ENCODE measurements at regions not wholly inside any gene's neighbourhood (a gene's known extent, or its start where the extent isn't known, plus 50 kb on each side); places are given as distances from the start of the nearest gene placed in this dataset.

DNA sequence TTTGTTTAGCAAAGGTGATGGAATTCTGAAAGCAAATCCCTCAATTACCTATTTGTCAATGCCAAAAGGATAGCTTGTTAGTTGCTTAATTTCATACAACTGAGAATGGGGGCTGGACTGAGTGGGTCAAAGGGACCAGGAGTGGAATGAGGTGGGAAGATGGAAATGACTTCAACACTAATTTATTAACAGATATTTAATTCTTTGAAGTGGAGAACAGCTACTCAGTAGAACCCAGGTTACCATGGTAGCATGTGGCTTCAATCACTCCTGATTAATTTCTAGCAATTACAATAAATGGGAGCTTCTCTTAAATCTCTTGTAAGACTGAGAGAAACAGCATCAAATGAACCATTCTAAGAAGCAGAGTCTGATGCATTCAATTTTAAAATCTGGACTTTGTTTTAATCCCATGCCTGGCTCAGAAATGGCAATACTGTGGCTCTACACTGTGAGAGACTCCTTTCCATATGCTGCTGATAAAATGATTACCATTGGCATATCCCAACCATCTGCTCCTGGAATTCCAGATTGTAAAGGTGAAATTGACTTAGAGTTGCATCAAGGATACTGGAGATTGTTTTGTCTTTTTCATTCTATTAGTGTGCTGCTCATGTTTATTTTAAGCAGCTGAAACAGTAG is 607.8 kb downstream of the SNAPC1 start:
- no peak for TF ChIP-seq CTCF (IDR thresholded peaks at IDR 0.05)
- DNase-seq (ENCODE audit: low spot score), result no peak
- no peaks in the 10 kb centered on the region for H3K36me3 ChIP-seq
- no peaks in the 10 kb centered on the region for H3K4me1 ChIP-seq
- H3K27ac ChIP-seq, result no peak overlapping the region
- no peaks in the 10 kb centered on the region for H3K27me3 ChIP-seq
- no peaks in the 10 kb centered on the region for H3K9me3 ChIP-seq
- no peak overlapping the region for H3K4me3 ChIP-seq

- TF ChIP-seq CTCF (IDR thresholded peaks at IDR 0.05), result no peak
- H3K36me3 ChIP-seq, result no peaks in the 10 kb centered on the region
- no peak overlapping the region for H3K4me3 ChIP-seq
- no peak overlapping the region for H3K27ac ChIP-seq
- DNase-seq (ENCODE audit: low spot score), result no peak
- no peaks in the 10 kb centered on the region for H3K4me1 ChIP-seq
- no peaks in the 10 kb centered on the region for H3K9me3 ChIP-seq
- H3K27me3 ChIP-seq, result no peaks in the 10 kb centered on the region
Observed at GRCh38 chr14:62373944-62374343, 611.7 kb downstream of the SNAPC1 start.

GRCh38 chr14:62378057-62378456 is 615.8 kb downstream of the SNAPC1 start:
- Histone ChIP-seq H3K9me3 (no peaks in the 10 kb centered on the region), H3K4me1 (no peaks in the 10 kb centered on the region), H3K27ac (no peak overlapping the region), H3K4me3 (no peak overlapping the region), H3K36me3 (no peaks in the 10 kb centered on the region), H3K27me3 (no peaks in the 10 kb centered on the region)
- no peak for DNase-seq (ENCODE audit: low spot score)
- no peak for TF ChIP-seq CTCF (IDR thresholded peaks at IDR 0.05)

- no peak for DNase-seq (ENCODE audit: low spot score)
- H3K4me3 ChIP-seq, result no peak overlapping the region
- no peak for TF ChIP-seq CTCF (IDR thresholded peaks at IDR 0.05)
- no peaks in the 10 kb centered on the region for H3K4me1 ChIP-seq
- no peaks in the 10 kb centered on the region for H3K36me3 ChIP-seq
- no peak overlapping the region for H3K27ac ChIP-seq
- H3K27me3 ChIP-seq, result no peaks in the 10 kb centered on the region
- H3K9me3 ChIP-seq, result no peaks in the 10 kb centered on the region
Observed at GRCh38 chr14:62381311-62382070, 619.3 kb downstream of the SNAPC1 start.

DNA sequence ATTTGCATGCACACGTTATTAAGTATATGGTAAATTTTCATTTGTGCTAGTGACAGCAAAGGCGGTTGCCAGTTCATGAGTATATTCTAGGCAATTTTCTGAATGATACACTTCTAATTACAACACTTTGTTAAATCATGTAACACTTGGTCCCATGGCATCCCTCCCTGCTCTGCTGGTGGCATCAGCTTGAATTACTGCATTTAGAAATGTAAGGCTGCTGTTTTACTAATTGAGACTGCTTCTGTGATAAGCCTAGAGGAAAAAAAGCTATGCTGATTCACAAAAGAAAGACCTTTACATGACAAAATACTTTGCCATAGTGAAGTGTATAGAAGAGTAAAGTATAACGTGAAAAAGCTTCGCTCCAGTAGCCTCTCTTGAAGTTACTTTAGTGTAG is 636.1 kb downstream of the KCNH5 start:
- DNase-seq (ENCODE audit: low spot score), result no peak
- no peaks in the 10 kb centered on the region for H3K4me1 ChIP-seq
- no peaks in the 10 kb centered on the region for H3K36me3 ChIP-seq
- TF ChIP-seq CTCF (IDR thresholded peaks at IDR 0.05), result no peak
- H3K27me3 ChIP-seq, result no peaks in the 10 kb centered on the region
- no peaks in the 10 kb centered on the region for H3K9me3 ChIP-seq
- no peak overlapping the region for H3K4me3 ChIP-seq
- no peak overlapping the region for H3K27ac ChIP-seq
